Middle frontal gyrus (tissue), 1 donor: ENCODE measurements at regions not wholly inside any gene's neighbourhood (a gene's known extent, or its start where the extent isn't known, plus 50 kb on each side); places are given as distances from the start of the nearest gene placed in this dataset.
"Not testable (repeated sequence)": the region's sequence is repeated elsewhere in the genome, so short reads cannot be mapped to it uniquely, and the experiment has no call there.

ENCODE experiments used
- DNase-seq: peaks from one replicate; pipeline ENCODE4 v3.0.0-alpha.2; 2015; ENCODE audit warnings: low spot score; ENCODE audit errors: extremely low spot score

- DNase-seq, result no peak
Observed at GRCh38 chr12:127048057-127048456, 1218.9 kb upstream of the TMEM132C start.

- DNase-seq, result not testable (repeated sequence)
Observed at GRCh38 chr12:127048525-127048924, 1218.4 kb upstream of the TMEM132C start.

GRCh38 chr12:127051139-127051538 is 1215.8 kb upstream of the TMEM132C start:
- DNase-seq, result no peak

GRCh38 chr12:127052511-127053232 is 1214.3 kb upstream of the TMEM132C start:
- DNase-seq, result no peak

- no peak for DNase-seq
Observed at GRCh38 chr12:127054531-127054930, 1212.4 kb upstream of the TMEM132C start.

- no peak for DNase-seq
Observed at GRCh38 chr12:127060310-127060847, 1206.6 kb upstream of the TMEM132C start.

- no peak for DNase-seq
Observed at GRCh38 chr12:127060933-127061332, 1206.0 kb upstream of the TMEM132C start.

GRCh38 chr12:127063339-127064072 is 1203.5 kb upstream of the TMEM132C start:
- no peak for DNase-seq

- DNase-seq, result no peak
Observed at GRCh38 chr12:127064207-127064606, 1202.8 kb upstream of the TMEM132C start.

- no peak for DNase-seq
Observed at GRCh38 chr12:127065595-127065994, 1201.4 kb upstream of the TMEM132C start.

GRCh38 chr12:127070515-127071157 is 1196.3 kb upstream of the TMEM132C start:
- no peak for DNase-seq

- DNase-seq, result no peak
Observed at GRCh38 chr12:127074161-127074560, 1192.8 kb upstream of the TMEM132C start.

GRCh38 chr12:127075981-127076380 is 1191.0 kb upstream of the TMEM132C start:
- no peak for DNase-seq

GRCh38 chr12:127077262-127078045 is 1189.5 kb upstream of the TMEM132C start:
- no peak for DNase-seq

GRCh38 chr12:127078577-127079350 is 1188.2 kb upstream of the TMEM132C start:
- no peak for DNase-seq

GRCh38 chr12:127079636-127080035 is 1187.3 kb upstream of the TMEM132C start:
- DNase-seq, result no peak

- DNase-seq, result no peak
Observed at GRCh38 chr12:127081058-127081457, 1185.9 kb upstream of the TMEM132C start.

- peak; percentile 42 for DNase-seq
Observed at GRCh38 chr12:127083008-127083949, 1183.7 kb upstream of the TMEM132C start.

GRCh38 chr12:127101076-127101475 is 1165.9 kb upstream of the TMEM132C start:
- no peak for DNase-seq
